ENCODE measurements at regions not wholly inside any gene's neighbourhood (a gene's known extent, or its start where the extent isn't known, plus 50 kb on each side); places are given as distances from the start of the nearest gene placed in this dataset.
"Not testable (repeated sequence)": the region's sequence is repeated elsewhere in the genome, so short reads cannot be mapped to it uniquely, and the experiment has no call there.

- not testable (repeated sequence) for H3K36me3 ChIP-seq, H3K4me3 ChIP-seq, H3K4me1 ChIP-seq, H3K27me3 ChIP-seq, H3K27ac ChIP-seq, H3K9me3 ChIP-seq
- no CpG with 5 or more reads among the region's 77 CpGs for WGBS
- DNase-seq (ENCODE audit: low spot score in 2 of 2): peak; percentile 44 to 63
Measured at GRCh38 chr1:148679050-148679786, 69.4 kb upstream of the NUDT4B start.

- not testable (repeated sequence) for DNase-seq (ENCODE audit: low spot score in 2 of 2); H3K4me1 ChIP-seq; H3K9me3 ChIP-seq; H3K36me3 ChIP-seq; H3K4me3 ChIP-seq; H3K27me3 ChIP-seq; H3K27ac ChIP-seq
- no CpG with 5 or more reads among the region's 37 CpGs for WGBS
Measured at GRCh38 chr1:148679787-148680326, 68.7 kb upstream of the NUDT4B start.

- no CpG with 5 or more reads among the region's 4 CpGs for WGBS
- not testable (repeated sequence) for H3K36me3 ChIP-seq; DNase-seq (ENCODE audit: low spot score in 2 of 2); H3K9me3 ChIP-seq; H3K27ac ChIP-seq; H3K4me1 ChIP-seq; H3K27me3 ChIP-seq; H3K4me3 ChIP-seq
Measured at GRCh38 chr1:148686735-148687134, 61.8 kb upstream of the NUDT4B start.

GRCh38 chr1:148687376-148687775 is 61.2 kb upstream of the NUDT4B start:
- DNase-seq (ENCODE audit: low spot score in 2 of 2); H3K27me3 ChIP-seq; H3K9me3 ChIP-seq; H3K36me3 ChIP-seq; H3K4me1 ChIP-seq; H3K27ac ChIP-seq; H3K4me3 ChIP-seq: not testable (repeated sequence)
- WGBS: no CpG with 5 or more reads among the region's 2 CpGs

Measured in suprapubic skin (tissue), 4 donors.